IPS-20b (cell line): ENCODE measurements at regions not wholly inside any gene's neighbourhood (a gene's known extent, or its start where the extent isn't known, plus 50 kb on each side); places are given as distances from the start of the nearest gene placed in this dataset.

Source experiments
- H3K27ac ChIP-seq: one replicate; pipeline ENCODE4 v1.5.1; 2013; ENCODE audit warnings: low read length
- H3K27me3 ChIP-seq: 2 replicates; pipeline ENCODE4 v1.6.1; 2013; ENCODE audit warnings: mild to moderate bottlenecking, low read length, inconsistent platforms; ENCODE audit not compliant: insufficient read depth
- H3K36me3 ChIP-seq: 2 replicates; pipeline ENCODE4 v1.6.1; 2013; ENCODE audit warnings: low read depth, mild to moderate bottlenecking, inconsistent platforms, low read length, moderate library complexity; ENCODE audit not compliant: insufficient read depth
- H3K4me1 ChIP-seq: 2 replicates; pipeline ENCODE4 v1.6.1; 2013; ENCODE audit warnings: mild to moderate bottlenecking, control low read depth, inconsistent platforms, low read length, moderate library complexity; ENCODE audit not compliant: insufficient read depth
- H3K4me3 ChIP-seq: 2 replicates; pipeline ENCODE4 v1.5.1; 2013; ENCODE audit warnings: mild to moderate bottlenecking, low read length, inconsistent platforms
- H3K9ac ChIP-seq: 2 replicates; pipeline ENCODE4 v1.6.1; 2013; ENCODE audit warnings: low read depth, mild to moderate bottlenecking, inconsistent platforms, low read length, moderate library complexity
- H3K9me3 ChIP-seq: 2 replicates; pipeline ENCODE4 v1.6.1; 2013; ENCODE audit warnings: mild to moderate bottlenecking, low read depth, low read length, inconsistent platforms; ENCODE audit not compliant: insufficient read depth

- Histone ChIP-seq H3K27me3 (no peaks in the 10 kb centered on the region), H3K4me1 (0 out of 2 replicates have a peak, but pooled peaks cover 2% of the 10 kb centered on the region), H3K4me3 (no peak overlapping the region), H3K9me3 (no peaks in the 10 kb centered on the region), H3K36me3 (no peaks in the 10 kb centered on the region), H3K27ac (no peak overlapping the region), H3K9ac (no peak overlapping the region)
Measured at GRCh38 chr14:31944256-31945073, 132.6 kb upstream of the ARHGAP5 start.

- Histone ChIP-seq H3K4me1 (0 out of 2 replicates have a peak, but pooled peaks cover 2% of the 10 kb centered on the region), H3K27ac (no peak overlapping the region), H3K9ac (no peak overlapping the region), H3K36me3 (no peaks in the 10 kb centered on the region), H3K9me3 (no peaks in the 10 kb centered on the region), H3K27me3 (no peaks in the 10 kb centered on the region), H3K4me3 (no peak overlapping the region)
Measured at GRCh38 chr14:31945074-31945613, 132.0 kb upstream of the ARHGAP5 start.

GRCh38 chr14:31945701-31946100, 131.4 kb upstream of the ARHGAP5 start:
- Histone ChIP-seq H3K27ac (no peak overlapping the region), H3K27me3 (no peaks in the 10 kb centered on the region), H3K9me3 (no peaks in the 10 kb centered on the region), H3K36me3 (no peaks in the 10 kb centered on the region), H3K9ac (no peak overlapping the region), H3K4me3 (no peak overlapping the region), H3K4me1 (peaks cover 6% of the 10 kb centered on the region; the same call in 1 of the 2 replicates)

- no peak overlapping the region for H3K9ac ChIP-seq
- H3K4me1 ChIP-seq = peaks cover 16% of the 10 kb centered on the region; the same call in 1 of the 2 replicates
- no peak overlapping the region for H3K27ac ChIP-seq
- no peaks in the 10 kb centered on the region for H3K27me3 ChIP-seq
- H3K4me3 ChIP-seq = no peak overlapping the region
- H3K9me3 ChIP-seq = no peaks in the 10 kb centered on the region
- H3K36me3 ChIP-seq = no peaks in the 10 kb centered on the region
Measured at GRCh38 chr14:31947076-31947475, 130.0 kb upstream of the ARHGAP5 start.

- Histone ChIP-seq H3K4me1 (peaks cover 16% of the 10 kb centered on the region; the same call in 1 of the 2 replicates), H3K36me3 (no peaks in the 10 kb centered on the region), H3K9ac (no peak overlapping the region), H3K27ac (no peak overlapping the region), H3K4me3 (no peak overlapping the region), H3K9me3 (no peaks in the 10 kb centered on the region), H3K27me3 (no peaks in the 10 kb centered on the region)
Measured at GRCh38 chr14:31947680-31948595, 129.2 kb upstream of the ARHGAP5 start.

GRCh38 chr14:31949709-31950108, 127.4 kb upstream of the ARHGAP5 start:
- no peak overlapping the region for H3K4me3 ChIP-seq
- H3K27ac ChIP-seq = no peak overlapping the region
- no peaks in the 10 kb centered on the region for H3K27me3 ChIP-seq
- H3K9ac ChIP-seq = no peak overlapping the region
- peaks cover 14% of the 10 kb centered on the region; the same call in 1 of the 2 replicates for H3K4me1 ChIP-seq
- H3K36me3 ChIP-seq = no peaks in the 10 kb centered on the region
- no peaks in the 10 kb centered on the region for H3K9me3 ChIP-seq

- Histone ChIP-seq H3K4me3 (no peak overlapping the region), H3K4me1 (peaks cover 14% of the 10 kb centered on the region; the same call in 1 of the 2 replicates), H3K36me3 (no peaks in the 10 kb centered on the region), H3K27ac (no peak overlapping the region), H3K9ac (no peak overlapping the region), H3K9me3 (no peaks in the 10 kb centered on the region), H3K27me3 (no peaks in the 10 kb centered on the region)
Measured at GRCh38 chr14:31950331-31950730, 126.8 kb upstream of the ARHGAP5 start.

GRCh38 chr14:31950764-31951637, 126.1 kb upstream of the ARHGAP5 start:
- H3K9me3 ChIP-seq = no peaks in the 10 kb centered on the region
- no peaks in the 10 kb centered on the region for H3K27me3 ChIP-seq
- H3K9ac ChIP-seq = no peak overlapping the region
- no peaks in the 10 kb centered on the region for H3K36me3 ChIP-seq
- H3K4me1 ChIP-seq = peaks cover 14% of the 10 kb centered on the region; the same call in 1 of the 2 replicates
- H3K4me3 ChIP-seq = no peak overlapping the region
- no peak overlapping the region for H3K27ac ChIP-seq

- H3K4me1 ChIP-seq = peaks cover 14% of the 10 kb centered on the region; the same call in 1 of the 2 replicates
- H3K27me3 ChIP-seq = no peaks in the 10 kb centered on the region
- H3K9ac ChIP-seq = no peak overlapping the region
- no peak overlapping the region for H3K4me3 ChIP-seq
- H3K9me3 ChIP-seq = no peaks in the 10 kb centered on the region
- no peaks in the 10 kb centered on the region for H3K36me3 ChIP-seq
- no peak overlapping the region for H3K27ac ChIP-seq
Measured at GRCh38 chr14:31951638-31951964, 125.5 kb upstream of the ARHGAP5 start.

- Histone ChIP-seq H3K27ac (no peak overlapping the region), H3K4me1 (peaks cover 14% of the 10 kb centered on the region; the same call in 1 of the 2 replicates), H3K9me3 (peaks cover 6% of the 10 kb centered on the region; the same call in 1 of the 2 replicates), H3K27me3 (no peaks in the 10 kb centered on the region), H3K9ac (no peak overlapping the region), H3K36me3 (no peaks in the 10 kb centered on the region), H3K4me3 (no peak overlapping the region)
Measured at GRCh38 chr14:31952573-31952972, 124.5 kb upstream of the ARHGAP5 start.

- peaks cover 6% of the 10 kb centered on the region; the same call in 1 of the 2 replicates for H3K9me3 ChIP-seq
- H3K27me3 ChIP-seq = no peaks in the 10 kb centered on the region
- H3K27ac ChIP-seq = no peak overlapping the region
- H3K4me3 ChIP-seq = no peak overlapping the region
- H3K9ac ChIP-seq = no peak overlapping the region
- H3K4me1 ChIP-seq = peaks cover 14% of the 10 kb centered on the region; the same call in 1 of the 2 replicates
- no peaks in the 10 kb centered on the region for H3K36me3 ChIP-seq
Measured at GRCh38 chr14:31953210-31953609, 123.9 kb upstream of the ARHGAP5 start.
